ENCODE measurements at regions not wholly inside any gene's neighbourhood (a gene's known extent, or its start where the extent isn't known, plus 50 kb on each side); places are given as distances from the start of the nearest gene placed in this dataset.

- FAIRE-seq, result no peak
Observed at GRCh38 chr11:112625814-112626213, 335.4 kb upstream of the NCAM1 start.

- no peak for FAIRE-seq
Observed at GRCh38 chr11:112626731-112627130, 334.5 kb upstream of the NCAM1 start.

GRCh38 chr11:112627588-112628045 is 333.6 kb upstream of the NCAM1 start:
- FAIRE-seq, result no peak

- no peak for FAIRE-seq
Observed at GRCh38 chr11:112628676-112629075, 332.5 kb upstream of the NCAM1 start.

- no peak for FAIRE-seq
Observed at GRCh38 chr11:112630496-112630895, 330.7 kb upstream of the NCAM1 start.

- FAIRE-seq, result no peak
Observed at GRCh38 chr11:112631333-112631732, 329.9 kb upstream of the NCAM1 start.

- no peak for FAIRE-seq
Observed at GRCh38 chr11:112632866-112633505, 328.2 kb upstream of the NCAM1 start.

- FAIRE-seq, result no peak
Observed at GRCh38 chr11:112634551-112634950, 326.7 kb upstream of the NCAM1 start.

GRCh38 chr11:112634995-112635737 is 326.1 kb upstream of the NCAM1 start:
- FAIRE-seq, result no peak

GRCh38 chr11:112637076-112637475 is 324.1 kb upstream of the NCAM1 start:
- FAIRE-seq, result no peak

- no peak for FAIRE-seq
Observed at GRCh38 chr11:112637876-112638275, 323.3 kb upstream of the NCAM1 start.

GRCh38 chr11:112639469-112639868 is 321.8 kb upstream of the NCAM1 start:
- no peak for FAIRE-seq

- peak; percentile 27 for FAIRE-seq
Observed at GRCh38 chr11:112643416-112643815, 317.8 kb upstream of the NCAM1 start.

- FAIRE-seq, result no peak
Observed at GRCh38 chr11:112644410-112645131, 316.6 kb upstream of the NCAM1 start.

- FAIRE-seq, result no peak
Observed at GRCh38 chr11:112649856-112650255, 311.4 kb upstream of the NCAM1 start.

GRCh38 chr11:112650527-112650926 is 310.7 kb upstream of the NCAM1 start:
- FAIRE-seq, result no peak

GRCh38 chr11:112651386-112651785 is 309.8 kb upstream of the NCAM1 start:
- FAIRE-seq, result no peak

- FAIRE-seq, result no peak
Observed at GRCh38 chr11:112652786-112653390, 308.3 kb upstream of the NCAM1 start.

GRCh38 chr11:112655371-112655770 is 305.8 kb upstream of the NCAM1 start:
- FAIRE-seq, result no peak

- FAIRE-seq, result no peak
Observed at GRCh38 chr11:112656772-112657428, 304.3 kb upstream of the NCAM1 start.

- FAIRE-seq, result no peak
Observed at GRCh38 chr11:112658431-112658878, 302.8 kb upstream of the NCAM1 start.

GRCh38 chr11:112661146-112661545 is 300.1 kb upstream of the NCAM1 start:
- FAIRE-seq, result no peak

GRCh38 chr11:112661571-112661970 is 299.6 kb upstream of the NCAM1 start:
- FAIRE-seq, result no peak
